SHP77 treated with DMSO at 0.1 percent for 48 hours (cell line): ENCODE measurements at regions not wholly inside any gene's neighbourhood (a gene's known extent, or its start where the extent isn't known, plus 50 kb on each side); places are given as distances from the start of the nearest gene placed in this dataset.
"Not testable (repeated sequence)": the region's sequence is repeated elsewhere in the genome, so short reads cannot be mapped to it uniquely, and the experiment has no call there.

Source experiments
- DNase-seq: peaks from one replicate; lab custom pipeline; 2025; lab: John Stamatoyannopoulos, UW

DNA sequence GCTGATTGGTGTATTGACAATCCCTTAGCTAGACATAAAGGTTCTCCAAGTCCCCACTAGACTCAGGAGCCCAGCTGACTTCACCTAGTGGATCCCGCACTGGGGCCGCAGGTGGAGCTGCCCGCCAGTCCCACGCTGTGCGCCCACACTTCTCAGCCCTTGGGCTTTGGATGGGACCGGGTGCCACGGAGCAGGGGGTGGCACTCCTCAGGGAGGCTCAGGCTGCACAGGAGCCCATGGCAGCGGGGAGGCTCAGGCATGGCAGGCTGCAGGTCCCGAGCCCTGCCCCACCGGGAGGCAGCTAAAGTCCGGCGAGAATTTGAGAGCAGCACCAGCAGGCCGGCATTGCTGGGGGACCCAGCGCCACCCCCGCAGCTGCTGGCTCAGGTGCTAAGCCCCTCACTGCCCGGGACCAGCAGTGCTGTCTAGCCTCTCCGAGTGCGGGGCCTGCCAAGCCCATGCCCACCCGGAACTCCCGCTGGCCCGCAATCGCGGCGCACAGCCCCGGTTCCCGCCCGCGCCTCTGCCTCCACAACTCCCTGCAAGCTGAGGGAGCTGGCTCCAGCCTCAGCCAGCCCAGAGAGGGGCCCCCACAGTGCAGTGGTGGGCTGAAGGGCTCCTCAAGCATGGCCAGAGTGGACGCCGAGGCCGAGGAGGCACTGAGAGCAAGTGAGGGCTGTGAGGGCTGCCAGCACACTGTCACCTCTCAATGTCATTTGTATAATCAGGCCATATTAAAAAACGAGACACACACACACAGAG is 437.2 kb downstream of the CSNK1G3 start:
- no peak for DNase-seq

DNA sequence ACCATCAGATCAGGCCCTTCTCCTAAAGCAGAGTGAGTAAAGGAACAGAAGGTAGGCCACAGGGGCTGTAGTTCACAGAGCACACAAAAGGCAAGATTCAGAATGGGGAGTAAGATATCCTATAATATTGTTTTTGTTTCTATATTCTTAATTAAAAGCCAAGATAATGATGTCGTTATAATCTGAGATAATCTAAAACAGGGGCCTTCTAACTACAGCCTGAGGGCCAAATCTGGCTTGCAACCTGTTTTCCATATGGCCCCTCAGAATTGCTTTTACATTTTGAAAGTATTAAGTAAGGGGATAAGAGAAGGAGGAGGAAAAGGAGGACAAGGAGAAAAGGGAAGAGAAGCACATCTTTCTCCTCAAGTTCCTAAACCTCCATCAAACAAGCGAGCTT is 435.8 kb downstream of the CSNK1G3 start:
- no peak for DNase-seq

DNA sequence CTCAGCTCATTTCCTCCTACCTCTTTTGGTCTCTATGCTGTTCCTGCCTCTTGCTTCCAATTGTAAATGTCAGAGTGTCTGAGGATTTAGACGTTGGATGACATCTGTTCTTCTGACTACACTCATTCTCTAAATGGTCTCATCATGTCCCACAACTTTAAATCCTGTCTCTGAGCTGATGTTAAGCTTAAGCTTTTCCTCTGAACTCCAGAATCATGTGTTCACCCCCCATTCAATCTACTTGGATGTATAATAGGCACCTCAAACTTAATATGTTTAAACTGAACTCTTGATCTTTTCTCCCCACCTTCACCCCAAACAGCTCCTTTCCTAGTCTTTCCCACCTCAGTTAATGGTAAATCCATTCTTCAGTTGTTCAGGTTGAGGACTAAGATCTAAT is 433.6 kb downstream of the CSNK1G3 start:
- no peak for DNase-seq

DNA sequence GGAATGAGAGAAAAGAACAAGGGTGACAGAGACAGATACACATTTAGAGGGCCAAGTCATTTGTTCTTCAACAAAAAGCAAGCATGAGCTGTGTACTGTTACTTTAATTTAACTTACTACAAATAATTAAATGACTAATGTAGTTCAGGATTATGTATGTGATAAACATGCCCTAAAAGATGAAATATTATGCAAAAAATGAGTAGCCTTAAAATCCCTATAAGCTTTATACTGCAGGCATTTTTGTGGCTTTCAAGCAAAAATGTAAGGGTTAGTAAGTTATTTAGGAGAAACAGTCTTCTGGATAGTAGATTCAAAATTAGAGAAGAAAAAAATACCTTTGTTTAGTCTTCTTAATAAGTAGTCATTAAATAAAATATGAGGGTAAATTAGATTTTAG is 431.2 kb downstream of the CSNK1G3 start:
- no peak for DNase-seq

DNA sequence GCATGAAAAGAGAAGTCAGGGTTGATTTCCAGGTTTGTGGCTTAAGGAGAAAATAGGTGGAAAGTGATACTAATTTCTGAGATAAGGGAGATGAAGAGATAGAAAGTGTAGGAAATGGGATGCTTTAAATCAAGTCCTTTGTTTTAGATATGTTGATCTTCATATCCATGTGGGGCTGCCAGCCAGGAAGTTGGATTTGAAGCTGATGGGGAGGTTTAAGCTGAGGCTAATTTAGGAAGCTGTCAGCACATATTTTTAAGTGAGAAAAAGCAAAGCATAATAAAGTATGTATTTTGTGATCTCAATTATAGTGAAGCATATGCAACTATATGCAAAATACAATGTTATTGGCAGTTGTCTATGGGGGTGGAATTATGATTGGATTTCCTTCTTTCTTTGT is 428.4 kb downstream of the CSNK1G3 start:
- DNase-seq, result no peak

DNA sequence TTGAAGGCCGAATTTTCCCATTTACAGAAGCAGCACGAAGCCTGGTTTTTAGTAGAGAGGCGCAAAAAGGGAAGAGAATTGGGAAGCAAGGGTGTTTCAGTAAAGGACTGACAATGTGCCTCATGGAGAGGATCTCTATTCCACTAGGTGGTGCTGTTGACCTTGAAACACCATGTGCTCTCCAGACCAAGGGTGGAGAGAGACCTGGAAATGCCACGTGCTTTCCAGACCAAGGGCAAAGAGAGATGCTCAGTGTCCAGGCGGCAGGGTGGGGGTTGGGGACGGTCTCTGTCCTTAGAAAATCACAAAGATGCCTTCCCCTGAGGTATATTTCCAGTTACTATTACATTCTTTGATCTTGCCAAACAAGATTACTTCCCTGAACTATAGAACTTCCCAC is 425.3 kb downstream of the CSNK1G3 start:
- peak; percentile 56 for DNase-seq

DNA sequence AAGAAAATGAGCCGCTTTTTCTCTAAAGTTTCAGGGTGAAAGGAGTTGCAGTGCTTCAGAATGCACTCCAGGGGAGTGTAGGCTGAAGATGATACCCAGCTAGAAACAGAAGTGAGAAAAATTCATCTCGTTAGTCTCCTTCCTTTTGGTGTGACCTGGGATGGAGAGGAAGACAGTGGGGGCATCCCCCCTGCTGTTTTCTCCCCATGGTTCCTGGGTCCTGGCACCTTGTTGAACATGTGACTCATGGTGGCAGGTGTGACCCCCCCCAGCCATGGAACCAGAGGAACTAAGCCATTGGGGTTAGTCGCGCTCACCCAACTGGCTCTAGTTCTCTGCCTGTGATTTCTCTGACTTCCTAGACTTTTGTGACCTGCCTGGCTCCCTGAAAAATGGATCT is 424.6 kb downstream of the CSNK1G3 start:
- no peak for DNase-seq

DNA sequence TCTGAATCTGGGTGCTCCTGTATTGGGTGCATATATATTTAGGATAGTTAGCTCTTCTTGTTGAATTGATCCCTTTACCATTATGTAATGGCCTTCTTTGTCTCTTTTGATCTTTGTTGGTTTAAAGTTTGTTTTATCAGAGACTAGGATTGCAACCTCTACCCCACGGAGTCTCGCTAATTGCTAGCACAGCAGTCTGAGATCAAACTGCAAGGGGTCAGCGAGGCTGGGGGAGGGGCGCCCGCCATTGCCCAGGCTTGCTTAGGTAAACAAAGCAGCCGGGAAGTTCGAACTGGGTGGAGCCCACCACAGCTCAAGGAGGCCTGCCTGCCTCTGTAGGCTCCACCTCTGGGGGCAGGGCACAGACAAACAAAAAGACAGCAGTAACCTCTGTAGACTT is 421.8 kb downstream of the CSNK1G3 start:
- DNase-seq, result not testable (repeated sequence)

DNA sequence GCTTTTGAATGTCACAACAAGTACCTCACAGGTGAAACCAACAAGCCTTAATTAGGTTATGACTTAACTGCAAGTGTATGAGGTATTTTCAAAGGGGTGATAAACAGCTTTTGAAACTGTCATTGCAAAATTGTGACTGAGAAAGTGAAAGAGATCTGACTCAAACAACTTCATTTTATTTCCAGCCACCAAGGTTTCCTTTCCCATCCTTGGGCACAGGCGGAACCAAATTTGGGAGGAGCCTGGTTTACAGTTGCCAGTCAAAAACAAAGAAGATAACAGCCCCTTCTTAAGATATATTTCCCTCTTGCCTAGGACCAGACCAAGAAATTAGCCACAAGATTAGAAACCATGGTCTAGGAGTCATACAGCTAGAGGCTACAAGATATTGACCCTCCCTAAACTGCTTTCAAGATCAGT is 417.1 kb downstream of the CSNK1G3 start:
- DNase-seq, result no peak

DNA sequence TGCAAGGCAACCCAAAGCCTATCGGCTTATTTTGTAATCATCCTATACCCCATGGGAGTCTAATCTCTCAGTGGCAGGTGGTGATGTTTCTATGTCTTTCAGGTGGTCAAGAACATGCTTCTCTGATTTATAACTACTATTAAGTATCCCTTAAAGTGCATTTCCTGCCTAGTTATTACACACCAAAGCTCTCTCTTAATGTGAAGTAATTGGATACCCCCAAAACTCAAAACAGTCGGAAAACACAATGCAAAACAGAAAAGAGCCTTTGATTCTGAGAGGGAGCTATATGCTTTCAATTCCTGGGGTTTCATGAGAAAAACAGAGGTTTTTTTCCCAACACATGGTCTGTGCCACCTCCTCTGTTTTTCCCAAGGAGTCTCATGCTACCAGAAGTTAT is 416.4 kb downstream of the CSNK1G3 start:
- no peak for DNase-seq

DNA sequence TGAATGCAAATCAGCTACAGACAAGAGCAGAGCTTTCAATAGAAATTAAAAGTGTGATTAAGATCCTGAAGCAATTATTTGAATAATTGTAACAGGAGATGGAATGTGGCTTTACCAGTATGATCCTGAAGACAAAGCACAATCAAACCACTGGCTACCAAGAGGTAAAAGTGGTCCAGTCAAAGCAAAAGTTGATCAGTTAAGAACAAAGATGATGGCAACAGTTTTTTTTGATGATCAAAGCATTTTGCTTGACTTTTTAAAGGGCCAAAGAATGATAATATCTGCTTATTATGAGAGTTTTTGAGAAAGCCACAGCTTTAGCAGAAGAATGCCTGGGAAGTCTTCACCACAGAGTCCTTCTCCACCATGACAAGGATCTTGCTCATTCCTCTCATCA is 409.2 kb downstream of the CSNK1G3 start:
- no peak for DNase-seq

DNA sequence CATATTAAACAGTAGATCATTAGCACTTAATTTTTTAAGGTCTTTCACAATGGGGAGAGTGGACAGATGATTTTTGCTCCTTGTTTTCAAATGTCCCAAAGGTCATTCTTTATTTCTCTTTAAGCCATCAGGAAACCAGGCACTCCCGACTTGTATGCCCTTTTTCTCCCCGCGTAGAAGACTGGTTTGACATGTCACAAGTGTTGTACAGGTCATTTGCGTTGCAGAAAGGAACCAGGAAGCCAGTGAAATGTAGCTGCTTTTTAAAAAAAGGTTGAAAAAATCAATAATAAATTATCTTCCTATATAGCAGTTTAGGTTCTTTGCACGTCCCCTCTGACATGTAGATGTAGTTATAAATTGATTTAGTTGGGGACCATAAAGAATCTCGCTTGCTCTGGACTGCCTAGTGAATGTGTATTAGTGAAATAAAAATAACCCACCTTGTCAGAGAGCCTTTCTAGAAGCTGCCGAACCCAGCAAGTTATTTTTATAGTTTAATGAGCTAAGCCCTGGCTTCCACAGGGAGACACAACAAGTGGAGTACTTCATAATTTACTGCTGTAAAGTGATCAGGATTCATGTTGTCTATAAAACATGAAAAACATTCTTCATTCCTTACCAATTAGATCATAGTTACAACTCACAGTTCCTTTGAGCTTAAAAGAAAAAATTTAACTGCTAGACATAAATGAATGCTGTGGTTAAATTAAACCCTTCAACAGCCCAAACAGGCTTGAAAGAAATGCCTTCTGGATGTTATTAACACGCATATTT is 404.6 kb downstream of the CSNK1G3 start:
- no peak for DNase-seq

DNA sequence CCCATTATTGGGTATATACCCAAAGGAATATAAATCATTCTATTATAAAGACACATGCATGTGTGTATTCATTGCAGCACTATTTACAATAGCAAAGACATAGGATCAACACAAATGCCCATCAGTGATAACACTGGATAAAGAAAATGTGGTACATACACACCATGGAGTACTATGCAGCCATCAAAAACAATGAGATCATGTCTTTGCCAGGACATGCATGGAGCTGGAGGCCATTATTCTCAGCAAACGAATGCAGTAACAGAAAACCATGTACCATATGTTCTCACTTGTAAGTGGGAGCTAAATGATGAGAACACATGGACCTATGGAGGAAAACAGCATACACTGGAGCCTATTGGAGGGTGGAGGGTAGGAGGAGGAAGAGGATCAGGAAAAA is 402.4 kb downstream of the CSNK1G3 start:
- DNase-seq, result no peak

DNA sequence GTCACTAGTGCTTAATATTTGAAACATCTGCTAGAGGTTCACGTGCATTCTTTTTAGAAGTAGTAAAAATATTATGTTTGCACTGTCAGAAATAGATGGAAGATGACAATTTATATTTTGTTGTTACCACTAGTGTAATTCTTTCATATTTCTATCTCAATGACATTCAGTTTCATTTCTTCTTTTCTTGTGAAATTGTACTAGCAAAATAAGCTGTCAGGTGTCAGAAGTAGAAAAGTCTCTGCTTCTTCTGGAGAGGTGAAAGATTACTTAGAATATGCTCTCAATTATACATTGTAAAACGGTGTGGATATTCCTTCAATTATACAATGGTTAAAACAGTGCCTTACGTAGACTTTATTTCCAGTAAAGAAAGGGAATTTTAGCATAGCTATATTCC is 395.4 kb downstream of the CSNK1G3 start:
- DNase-seq, result no peak

DNA sequence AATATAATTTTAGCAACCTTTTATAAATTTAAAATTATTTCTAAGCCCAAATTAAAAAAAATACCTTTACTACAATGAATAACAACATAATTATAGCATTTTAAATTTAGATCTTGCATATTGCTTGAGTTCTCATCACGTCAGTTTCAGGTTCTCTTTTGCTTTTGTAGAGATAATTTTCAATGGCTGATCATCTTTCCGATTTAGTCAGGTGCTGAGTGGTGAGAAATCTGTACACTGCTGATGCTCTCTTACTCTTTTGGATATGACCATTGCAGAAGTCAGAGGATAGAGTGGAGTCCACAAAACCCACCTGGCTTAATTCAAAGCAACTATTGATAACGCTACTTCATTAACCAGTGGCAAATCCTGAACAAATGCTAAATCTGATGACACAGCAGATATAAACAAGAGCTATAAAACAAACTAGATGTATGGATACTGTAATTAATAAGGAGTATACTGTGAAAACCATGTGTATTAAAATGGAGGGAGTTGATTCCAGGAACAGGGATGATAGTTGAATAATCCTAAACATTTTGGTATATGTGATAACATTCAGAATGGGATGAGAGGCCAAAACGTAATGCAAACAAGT is 394.8 kb downstream of the CSNK1G3 start:
- DNase-seq, result no peak

DNA sequence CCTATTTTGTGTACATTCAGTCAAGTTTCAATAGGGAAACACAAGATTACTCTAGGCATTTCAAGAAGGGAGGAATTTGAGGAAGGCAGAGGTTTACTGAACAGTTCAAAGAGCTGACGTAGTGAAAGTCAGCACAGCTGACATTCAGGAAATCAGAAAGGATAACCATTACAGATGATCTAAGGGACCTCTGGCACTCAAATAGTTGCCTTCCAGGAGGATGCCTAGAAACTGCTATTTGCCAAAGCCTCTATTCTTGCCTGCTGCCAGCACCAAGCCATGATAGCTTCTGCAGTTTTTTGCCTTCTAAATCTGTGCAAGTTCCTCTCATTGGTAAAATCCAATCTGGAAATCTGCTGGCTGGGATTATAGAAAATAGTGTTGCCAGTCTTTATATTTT is 373.1 kb downstream of the CSNK1G3 start:
- DNase-seq, result no peak

DNA sequence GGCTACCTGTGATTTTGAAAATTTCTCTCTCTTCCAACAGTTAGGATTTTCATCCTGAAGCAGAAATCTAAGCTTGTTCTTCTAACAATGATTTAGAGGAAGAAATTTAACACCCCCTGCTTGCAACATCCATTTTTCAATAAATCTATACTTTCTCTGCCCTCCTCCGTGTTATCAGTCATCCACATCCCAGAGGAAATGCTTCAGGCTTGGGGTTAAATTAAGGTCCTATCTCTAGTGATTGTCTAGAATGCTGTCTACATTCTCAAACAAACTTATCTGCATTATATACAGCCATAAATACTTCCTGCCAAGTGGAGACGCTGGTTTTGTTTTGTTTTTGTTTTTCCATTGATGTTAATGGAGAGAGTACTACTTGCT is 371.0 kb downstream of the CSNK1G3 start:
- DNase-seq, result peak; percentile 31

DNA sequence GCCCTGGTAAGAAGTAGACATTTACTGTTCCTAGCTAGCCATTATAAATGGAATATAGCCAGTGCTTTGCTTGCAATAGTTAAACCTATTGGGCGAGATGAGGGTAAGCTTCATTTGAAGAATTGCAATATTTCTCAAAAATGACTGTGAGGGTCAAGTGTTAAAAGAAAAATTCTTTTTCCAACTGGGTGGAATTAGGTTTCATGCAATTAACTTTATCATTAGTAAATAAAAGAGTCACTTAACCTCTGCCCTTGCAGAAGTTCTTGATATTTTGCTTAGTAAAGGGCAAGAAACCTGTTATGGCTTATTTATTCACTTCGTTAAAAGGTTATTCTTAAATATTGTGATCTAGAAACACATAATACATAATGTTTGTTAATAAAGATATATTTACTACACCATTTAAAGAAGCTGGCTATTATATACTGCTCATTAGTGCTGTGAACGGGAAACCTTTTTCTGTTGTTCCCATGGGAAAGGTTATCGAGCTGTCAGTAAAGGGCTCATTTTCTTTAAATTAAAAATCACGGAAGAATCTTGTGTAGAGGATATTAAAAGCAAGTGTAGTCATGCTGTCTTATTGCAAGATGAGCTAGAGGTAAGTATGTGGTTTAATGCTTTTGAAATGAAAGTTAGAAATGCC is 370.5 kb downstream of the CSNK1G3 start:
- DNase-seq, result peak; percentile 31

DNA sequence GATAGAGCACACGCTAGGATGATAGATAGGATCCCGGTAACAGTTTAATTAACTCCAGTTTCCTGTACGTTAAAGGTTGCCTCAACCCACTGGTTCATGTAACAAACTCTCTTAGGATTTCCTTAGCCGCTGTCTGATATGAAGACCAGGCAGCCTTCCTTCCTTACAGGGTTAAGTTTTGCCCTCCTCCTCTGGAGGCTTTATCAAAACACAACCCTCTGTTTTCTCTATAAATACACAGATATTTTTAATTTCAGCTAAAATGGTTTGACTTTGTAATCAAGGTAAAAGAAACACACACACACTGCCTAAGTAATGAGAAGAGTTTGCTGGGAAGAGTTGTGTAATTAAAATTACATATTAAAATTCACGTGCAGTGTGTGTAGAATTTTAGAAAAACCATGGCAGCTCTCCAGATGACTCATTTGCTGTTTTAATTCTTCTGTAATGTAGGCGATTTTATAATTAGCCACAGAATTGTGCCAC is 369.8 kb downstream of the CSNK1G3 start:
- DNase-seq, result no peak

DNA sequence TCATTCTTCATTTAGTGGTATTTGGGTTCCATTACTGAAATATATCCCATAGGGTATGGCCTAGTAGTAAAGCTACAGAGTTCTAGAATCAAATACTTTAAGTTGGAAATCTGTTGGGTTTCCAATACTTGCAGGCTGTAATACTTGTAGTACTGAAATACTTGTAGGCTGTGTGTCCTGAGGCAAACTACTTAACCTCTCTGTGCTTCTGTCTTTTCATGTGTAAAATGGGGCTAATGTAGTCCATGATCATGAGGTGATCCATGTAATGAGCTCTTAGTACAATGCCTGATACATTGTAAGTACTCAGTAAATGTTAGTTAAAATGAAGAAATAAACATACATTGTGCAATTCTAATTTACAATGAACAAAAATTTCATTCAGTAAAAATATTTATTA is 368.9 kb downstream of the CSNK1G3 start:
- no peak for DNase-seq

DNA sequence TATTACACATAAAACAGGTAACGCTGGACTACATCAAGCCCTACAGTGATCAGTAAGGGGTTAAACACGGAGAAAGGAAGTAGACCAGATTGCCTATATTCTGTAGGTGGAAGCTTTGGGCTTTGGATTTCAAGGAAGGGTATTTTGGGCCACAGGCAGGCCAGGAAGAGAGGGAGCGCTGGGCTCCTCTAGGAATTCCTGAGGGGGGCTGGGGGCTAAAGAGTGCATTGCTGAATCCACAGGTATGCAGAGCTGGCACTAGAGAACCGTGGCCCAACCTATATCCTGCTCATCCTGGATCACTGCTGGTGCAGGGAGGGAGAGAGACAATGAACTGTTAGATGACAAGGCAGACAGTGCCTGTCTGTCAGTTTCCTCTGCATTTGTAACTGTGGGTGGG is 367.1 kb downstream of the CSNK1G3 start:
- DNase-seq, result no peak

DNA sequence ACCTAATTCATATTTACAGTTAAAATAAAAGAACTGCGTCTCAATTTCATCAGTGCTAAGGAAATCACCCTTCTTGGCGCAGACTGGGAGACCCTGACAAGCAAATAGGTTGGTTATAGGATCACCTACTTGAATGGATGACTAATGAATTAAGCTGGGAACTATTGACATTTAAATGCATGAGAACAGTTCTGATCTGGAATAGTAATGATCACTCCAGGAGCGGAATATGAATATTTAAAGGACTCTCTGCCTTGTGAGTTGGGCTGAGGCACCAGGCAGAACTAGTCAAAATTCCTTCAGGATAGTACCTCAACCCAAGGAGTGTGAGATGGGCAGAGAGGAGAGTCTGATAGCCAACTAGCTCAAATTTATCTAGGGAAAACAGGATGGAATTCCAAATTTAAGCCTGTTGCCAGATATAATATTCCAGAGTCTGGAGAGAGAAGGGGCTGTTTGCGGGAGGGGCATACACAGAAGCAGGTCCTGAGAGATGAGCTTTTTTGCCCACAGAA is 364.4 kb downstream of the CSNK1G3 start:
- no peak for DNase-seq
